NCI-H526 treated with DMSO at 0.1 percent for 48 hours (cell line): ENCODE measurements at regions not wholly inside any gene's neighbourhood (a gene's known extent, or its start where the extent isn't known, plus 50 kb on each side); places are given as distances from the start of the nearest gene placed in this dataset.

Source experiments
- DNase-seq: peaks from one replicate; lab custom pipeline; 2025; lab: John Stamatoyannopoulos, UW

- no peak for DNase-seq
Observed at GRCh38 chr6:2502998-2503674, 247.6 kb downstream of the MYLK4 start.

GRCh38 chr6:2502096-2502997 is 248.4 kb downstream of the MYLK4 start:
- no peak for DNase-seq

DNA sequence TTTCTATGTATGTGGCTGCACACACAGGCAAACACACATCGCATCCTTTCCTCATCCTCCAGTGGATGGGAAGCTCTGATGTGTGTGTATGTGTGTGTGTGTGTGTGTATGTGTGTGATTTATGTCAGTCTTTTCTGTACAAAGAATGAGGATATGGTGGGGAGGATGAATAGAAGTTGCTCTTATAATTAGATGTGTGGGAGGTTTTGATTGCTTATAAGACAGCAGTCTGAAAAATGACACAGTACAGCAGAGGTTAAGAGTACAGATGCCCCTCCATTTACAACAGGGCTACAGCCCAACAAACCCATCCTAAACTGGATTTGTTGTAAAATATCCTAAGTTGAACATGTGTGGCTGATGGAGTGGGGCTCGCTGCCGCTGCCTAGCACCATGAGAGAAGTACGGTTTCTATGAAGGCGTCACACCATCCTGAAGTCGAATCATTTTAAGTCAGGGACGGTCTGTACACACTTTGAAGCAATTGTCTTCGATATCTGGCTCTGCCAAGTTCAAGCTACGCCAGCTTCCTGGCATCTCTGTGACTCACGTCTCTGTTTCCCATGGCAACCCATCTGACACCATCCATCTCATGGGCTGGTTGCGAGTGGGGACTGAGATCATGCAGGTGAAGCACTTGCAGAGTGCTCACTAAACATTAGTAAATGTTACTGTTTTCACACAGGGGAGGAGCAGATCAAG is 252.6 kb downstream of the MYLK4 start:
- DNase-seq: no peak

GRCh38 chr6:2496291-2496690 is 250.9 kb upstream of the GMDS start:
- no peak for DNase-seq

GRCh38 chr6:2492686-2493523 is 247.5 kb upstream of the GMDS start:
- DNase-seq: no peak

- DNase-seq: no peak
Observed at GRCh38 chr6:2491137-2491536, 245.7 kb upstream of the GMDS start.

DNA sequence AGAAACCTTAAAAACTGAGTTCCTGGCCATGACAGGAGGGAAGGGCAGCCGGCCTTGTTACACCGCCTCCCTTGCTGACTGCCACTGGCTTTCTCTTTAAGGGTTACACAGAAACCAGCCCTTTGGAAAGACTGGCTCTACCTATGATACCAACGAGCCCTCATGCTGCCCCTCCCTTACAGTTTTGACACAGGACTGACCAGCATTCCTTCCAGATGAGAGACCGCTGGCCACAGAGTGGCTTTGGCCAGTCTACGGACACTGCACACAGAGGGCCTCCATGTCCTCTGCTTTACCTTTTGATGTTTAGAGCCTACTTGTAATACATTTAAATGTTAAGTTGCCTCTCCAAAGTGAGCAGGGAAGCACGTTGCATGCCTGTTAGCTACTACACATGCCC is 243.2 kb upstream of the GMDS start:
- no peak for DNase-seq

DNA sequence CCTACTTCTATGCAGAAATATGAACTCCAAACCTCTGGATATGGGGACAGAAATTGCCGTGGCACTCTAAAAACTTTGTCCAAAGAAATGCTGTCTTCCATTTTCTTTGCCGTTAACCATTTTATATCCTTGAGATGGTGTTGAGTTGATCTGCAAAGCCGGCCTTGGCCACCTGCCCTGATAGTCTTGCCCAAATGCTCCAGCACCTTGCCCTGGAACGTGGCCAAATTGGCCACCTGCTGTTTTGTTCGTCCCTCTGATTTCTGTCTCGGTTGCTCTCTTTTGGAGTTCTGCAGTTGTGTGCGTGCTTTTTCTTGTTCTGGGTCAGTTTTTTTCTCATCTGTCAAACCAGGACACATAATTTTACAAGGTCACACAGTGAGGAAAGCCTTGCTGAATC is 239.7 kb upstream of the GMDS start:
- no peak for DNase-seq

GRCh38 chr6:2482773-2483172 is 237.4 kb upstream of the GMDS start:
- DNase-seq: no peak

- no peak for DNase-seq
Observed at GRCh38 chr6:2481307-2481706, 235.9 kb upstream of the GMDS start.

- no peak for DNase-seq
Observed at GRCh38 chr6:2480267-2480966, 235.0 kb upstream of the GMDS start.

DNA sequence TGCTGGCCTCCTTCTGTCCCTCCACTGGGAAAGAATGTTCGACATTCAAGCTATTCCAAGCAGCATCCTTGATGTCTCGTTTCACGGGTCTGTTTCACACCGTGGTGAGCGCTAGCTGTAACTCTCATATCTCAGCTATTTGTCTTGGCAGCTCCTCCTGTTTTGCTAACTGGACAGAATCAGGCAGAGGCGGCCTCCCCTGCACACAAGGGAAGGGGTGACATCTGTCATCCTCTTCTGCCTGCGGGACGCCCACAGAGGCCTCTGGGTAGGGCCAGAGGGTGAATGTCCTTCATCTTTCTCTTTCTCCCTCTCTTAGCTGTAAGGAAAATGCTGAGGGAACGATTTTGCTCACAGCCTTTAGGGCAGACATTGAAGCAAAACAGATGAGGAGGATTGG is 232.8 kb upstream of the GMDS start:
- no peak for DNase-seq

DNA sequence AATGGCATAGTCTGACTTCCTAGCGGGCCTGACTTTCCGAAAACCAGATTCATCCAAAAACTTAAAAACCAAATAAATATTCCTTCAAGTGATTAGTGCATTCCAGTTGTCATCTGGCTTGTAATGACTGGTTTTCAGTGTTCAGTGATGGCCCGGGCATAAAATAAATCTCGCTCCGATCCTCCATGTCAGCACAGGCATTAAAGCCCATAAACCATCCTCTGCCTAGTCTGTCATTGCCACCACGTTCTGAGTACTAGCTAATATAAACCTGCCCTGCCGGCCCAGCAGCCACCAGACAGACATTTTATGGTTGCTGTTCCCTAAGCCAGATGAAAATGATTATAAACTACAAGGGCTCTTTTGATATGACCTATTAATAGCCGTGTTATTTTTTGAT is 232.3 kb upstream of the GMDS start:
- no peak for DNase-seq

- DNase-seq: no peak
Observed at GRCh38 chr6:2477250-2477649, 231.8 kb upstream of the GMDS start.

- no peak for DNase-seq
Observed at GRCh38 chr6:2476376-2476775, 231.0 kb upstream of the GMDS start.

GRCh38 chr6:2471472-2471871 is 226.1 kb upstream of the GMDS start:
- DNase-seq: no peak

DNA sequence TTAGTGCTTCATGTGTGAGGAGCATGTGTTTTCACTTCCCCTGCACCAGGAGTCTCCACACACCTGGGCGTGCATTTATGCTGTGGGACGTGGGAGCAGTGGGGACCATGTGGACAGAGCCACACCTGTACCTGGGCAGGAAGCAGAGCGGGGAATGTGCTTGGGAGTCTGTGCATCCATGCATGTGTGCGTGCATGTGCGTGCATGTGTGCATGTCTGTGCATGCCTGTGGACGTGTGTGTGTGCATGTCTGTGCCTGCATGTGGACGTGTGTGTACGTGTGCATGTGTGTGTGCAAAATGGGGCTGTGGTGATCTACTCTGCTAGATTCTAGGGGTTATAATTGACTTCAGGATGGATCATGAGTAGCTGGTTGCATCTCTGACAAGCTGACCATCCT is 224.0 kb upstream of the GMDS start:
- no peak for DNase-seq

- DNase-seq: no peak
Observed at GRCh38 chr6:2468601-2468955, 223.2 kb upstream of the GMDS start.

DNA sequence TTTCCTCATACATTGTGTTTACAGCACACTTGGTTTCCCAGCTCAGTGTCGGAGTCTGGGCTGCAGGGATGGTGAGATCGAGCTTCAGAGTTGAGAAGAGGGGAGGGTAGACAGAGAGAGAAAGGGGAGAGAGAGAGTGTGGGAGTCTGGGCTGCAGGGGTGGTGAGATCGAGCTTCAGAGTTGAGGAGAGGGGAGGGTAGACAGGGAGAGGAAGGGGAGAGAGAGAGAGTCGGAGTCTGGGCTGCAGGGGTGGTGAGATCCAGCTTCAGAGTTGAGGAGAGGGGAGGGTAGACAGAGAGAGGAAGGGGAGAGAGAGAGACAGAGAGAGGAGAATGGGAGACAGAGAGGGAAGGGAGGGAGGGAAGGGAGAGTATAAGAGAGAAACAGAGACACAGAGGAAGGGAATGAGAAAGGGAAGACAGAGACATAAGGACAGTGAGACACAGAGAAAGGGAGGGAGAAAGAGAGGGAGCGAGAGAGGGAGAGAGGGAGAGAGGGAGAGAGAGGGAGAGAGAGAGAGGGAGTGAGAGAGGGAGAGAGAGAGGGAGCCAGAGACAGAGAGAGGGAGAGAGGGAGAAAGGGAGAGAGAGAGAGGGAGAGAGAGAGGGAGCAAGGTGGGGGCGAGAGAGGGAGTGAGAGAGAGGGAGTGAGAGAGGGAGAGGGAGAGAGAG is 222.7 kb upstream of the GMDS start:
- no peak for DNase-seq

- DNase-seq: no peak
Observed at GRCh38 chr6:2465336-2465735, 219.9 kb upstream of the GMDS start.

DNA sequence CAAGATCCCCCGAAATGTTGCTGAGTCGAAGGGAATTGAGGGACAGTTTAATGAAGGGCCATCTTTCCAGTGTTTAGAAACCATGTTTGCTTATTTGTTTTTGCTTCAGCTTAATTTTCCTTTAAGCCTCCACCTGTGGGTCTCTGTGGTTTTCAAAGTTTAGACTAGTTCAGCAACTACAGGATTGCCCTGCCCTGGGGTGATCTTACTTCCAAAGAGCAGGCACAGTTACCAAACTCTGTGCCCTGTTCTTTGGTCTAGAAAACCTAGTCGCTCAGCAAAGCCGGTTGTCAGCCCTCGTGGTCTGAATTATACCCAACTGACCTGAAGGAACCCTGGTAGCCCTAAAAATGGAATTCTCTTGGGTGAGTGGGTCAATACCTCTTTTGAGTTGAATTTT is 219.2 kb upstream of the GMDS start:
- DNase-seq: no peak
